DMS79 (cell line): ENCODE measurements at regions not wholly inside any gene's neighbourhood (a gene's known extent, or its start where the extent isn't known, plus 50 kb on each side); places are given as distances from the start of the nearest gene placed in this dataset.

Experiments
- DNase-seq: peaks from one replicate; lab custom pipeline; 2025; lab: John Stamatoyannopoulos, UW

DNA sequence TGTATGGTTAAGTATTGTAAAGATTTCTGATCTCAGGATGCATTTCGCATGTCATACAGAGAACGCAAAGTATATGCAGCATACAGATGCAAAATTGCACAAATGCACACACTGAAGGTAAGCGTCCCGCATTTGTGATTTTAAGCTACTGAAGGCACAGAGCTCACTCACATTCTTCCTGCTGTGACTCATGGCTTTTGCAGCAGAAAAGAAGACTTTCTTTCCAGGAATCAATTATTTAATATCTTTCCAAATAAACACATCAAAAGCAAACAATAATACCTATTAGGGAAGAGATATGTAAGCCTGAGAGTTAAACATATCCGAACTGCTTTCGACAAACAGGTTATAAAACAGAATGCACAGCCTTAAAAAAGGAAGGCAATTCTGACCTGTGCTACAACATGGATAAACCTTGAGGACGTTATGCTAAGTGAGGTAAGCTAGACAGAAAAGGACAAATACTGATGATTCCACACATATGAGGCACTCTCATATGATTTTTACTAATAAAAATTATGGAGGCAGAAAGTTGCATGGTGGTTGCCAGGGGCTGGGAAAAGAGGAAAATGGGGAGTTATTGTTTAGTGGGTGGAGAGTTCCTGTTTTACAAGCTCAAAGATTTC is 109.0 kb downstream of the TFAP2A start:
- no peak for DNase-seq

DNA sequence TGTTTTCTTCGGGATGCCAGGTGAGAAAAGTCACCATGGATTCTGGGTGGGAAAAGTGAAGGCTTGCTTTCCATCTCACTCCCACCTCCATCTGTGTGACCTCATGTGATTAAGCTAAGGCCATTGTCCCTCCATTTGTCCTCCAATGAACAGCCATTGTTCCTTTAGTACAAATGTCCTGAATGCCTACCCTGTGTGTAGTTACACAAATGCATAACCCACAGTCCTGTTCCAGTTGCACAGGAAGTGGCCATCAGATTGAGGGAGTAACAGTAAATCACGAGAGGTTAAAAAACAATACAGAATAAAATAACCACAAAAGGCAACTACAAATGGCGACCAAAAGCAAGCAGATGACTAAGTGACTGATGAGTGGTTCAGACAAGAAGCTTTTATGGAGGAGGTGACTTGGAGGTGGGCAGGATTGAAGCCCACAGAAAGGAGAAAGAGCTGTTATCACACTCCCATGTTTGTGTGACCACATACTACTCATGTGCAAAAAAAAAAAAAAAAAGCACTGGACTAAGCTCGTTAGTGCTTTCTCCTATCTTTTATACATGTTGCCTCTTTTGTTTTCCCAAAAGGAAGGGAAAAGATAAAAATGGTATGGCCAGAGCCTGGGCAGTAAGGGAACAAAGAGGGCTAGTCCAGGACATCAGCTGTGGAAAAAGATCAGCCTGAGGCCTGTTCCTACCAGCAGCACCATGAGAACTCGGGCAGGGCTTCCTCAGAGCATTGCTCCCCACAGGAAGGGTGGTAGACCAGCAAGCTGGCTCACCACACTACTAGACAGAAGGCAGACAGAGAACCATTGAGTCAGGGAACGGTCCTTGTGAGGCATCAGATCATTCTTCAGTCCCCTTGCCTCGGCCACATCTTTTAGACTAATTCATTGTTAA is 111.0 kb downstream of the TFAP2A start:
- no peak for DNase-seq

DNA sequence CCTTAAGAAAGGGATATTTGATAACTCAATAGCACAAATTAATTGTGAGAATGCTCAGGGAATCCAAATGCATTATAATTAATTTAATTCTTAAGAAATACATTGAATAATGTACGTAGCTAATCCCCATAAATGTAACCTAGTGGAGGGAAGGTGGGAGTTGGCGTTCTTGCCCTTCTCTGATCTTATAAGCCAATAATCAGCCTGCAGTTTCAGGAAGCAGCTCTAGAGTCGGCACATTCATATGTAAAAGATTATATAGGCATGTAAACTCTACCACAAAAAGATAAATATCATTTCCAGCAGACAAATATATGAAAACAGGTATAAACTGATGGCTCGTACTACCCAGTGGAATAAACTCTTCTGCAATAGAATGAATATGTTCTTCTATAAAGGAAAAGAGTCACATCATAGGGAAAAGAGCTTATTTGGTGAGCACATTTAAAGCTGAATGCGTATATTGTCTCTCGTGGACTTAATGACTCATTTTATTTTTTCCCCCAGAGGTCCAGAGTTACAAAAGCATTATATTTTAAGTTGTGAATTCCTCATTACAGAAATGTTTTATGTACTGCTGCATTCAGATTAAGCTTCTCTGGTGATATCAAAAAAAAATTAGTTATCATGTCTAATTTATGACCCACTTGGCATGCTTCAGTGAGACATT is 112.2 kb downstream of the TFAP2A start:
- DNase-seq: no peak

DNA sequence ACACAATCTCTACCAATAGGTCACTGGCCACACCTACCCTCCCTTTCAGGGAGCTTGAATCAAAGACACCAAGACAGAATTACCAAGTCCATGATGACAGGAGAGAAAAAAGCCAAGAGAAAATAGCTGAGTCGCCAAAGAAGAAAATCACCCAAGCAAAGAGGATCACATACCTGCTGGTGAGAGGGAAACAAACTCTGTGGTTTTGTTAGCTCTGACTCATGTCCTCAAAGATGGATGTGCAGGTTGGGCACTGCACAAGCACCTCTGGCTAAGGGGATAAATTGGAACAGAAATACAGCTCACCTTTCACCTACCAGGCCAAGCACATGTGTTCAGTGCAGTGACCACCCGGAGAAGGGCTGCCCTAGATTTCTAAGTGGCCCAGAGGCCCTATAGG is 114.8 kb downstream of the TFAP2A start:
- no peak for DNase-seq

DNA sequence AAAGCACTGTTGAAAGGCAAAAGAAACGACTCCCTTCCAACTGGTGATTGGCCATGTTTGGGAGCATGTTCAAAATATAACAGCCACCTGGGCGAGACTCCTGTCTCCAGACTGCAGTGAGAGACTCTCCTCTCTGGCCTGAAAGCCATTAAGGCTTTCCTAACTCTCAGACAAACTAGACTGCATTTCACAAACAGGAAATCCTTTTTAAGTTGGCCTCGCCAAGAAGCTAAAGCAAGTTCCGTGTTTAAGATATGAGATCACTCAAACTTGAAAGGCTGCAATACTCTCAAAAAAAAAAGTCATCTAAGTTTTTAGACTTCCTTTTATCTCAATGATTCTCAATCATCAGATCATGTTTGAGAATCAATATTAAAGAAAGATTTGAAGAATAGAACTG is 117.0 kb downstream of the TFAP2A start:
- DNase-seq: no peak

DNA sequence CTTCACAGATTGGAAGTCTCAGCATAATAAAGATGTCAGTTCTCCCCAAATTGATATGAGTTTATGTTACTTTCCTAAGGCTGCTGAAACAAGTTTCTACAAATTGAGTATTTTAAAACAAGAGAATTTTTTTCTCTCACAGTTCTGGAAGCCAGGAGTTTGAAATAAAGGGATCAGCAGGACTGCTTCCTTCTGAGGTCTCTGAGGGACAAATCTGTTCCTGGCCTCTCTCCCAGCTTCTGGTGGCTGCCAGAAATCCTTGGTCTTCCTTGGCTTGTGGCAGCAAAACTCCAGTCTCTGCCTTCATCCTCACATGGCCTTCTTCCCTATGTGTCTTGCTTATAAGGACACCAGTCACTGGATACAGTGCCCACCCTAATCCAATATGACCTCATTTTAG is 136.1 kb downstream of the TFAP2A start:
- no peak for DNase-seq

DNA sequence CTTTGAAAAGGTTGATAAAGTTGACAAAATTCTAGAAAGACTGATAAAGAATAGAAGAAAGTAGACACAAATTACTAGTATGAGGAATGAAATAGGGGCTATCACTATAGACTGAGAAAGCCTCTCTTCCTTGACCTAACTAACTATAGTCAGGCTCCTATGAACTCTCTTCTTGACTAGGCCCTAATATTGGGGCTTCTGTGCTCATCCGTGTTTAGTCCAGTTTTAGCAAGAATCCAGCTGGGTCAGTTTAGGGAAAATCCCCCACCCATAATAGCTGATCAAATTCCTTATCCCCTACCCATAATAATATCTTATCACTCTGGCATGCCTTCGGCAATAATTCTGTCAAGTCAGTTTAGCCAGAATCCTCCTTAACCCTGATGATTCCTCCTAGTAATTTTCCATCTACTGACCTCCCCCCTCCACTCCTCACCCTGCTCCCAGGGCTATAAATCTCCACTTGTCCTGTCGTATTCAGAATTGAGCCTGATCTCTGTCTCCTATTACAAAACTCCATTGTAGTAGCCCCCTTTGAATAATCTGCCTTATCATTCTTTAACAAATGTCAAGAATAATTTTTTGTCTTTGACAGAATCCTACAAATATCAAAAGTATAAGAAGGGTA is 138.1 kb downstream of the TFAP2A start:
- DNase-seq: no peak

DNA sequence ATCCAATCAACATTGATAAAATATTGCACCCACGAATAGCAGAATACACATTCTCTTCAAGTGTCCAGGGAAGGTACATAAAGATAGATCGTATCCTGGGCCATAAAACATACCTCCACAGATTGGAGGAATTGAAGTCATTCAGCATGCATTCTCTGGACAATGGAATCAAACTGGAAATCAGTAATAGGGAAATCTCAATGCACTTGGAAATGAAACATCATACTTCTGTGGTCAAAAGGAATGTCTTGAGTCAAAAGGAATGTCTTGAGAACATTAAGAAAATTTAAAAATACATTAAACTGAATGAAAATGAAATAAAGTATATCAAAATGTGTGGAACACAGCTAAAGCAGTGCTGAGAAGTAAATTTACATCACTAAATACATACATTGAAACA is 138.8 kb downstream of the TFAP2A start:
- no peak for DNase-seq

DNA sequence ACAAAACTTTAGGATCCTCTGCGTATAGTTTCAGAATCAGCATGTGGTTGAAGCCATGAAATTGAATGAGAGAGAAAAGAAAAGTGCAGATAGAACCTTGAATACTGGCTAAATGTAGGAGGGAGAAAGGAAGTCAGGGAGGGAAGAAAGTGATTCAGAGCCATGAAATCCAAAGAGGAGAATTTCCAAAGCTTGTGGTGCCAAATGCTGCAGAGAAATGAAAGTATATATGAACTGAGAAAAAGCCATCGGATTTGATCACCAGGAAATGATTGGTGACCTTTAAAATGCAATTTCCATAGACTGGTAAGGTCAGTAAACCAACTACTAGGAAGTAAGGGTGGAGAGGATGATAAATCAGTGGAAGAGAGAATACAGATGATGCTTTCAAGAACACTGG is 142.3 kb downstream of the TFAP2A start:
- DNase-seq: no peak

DNA sequence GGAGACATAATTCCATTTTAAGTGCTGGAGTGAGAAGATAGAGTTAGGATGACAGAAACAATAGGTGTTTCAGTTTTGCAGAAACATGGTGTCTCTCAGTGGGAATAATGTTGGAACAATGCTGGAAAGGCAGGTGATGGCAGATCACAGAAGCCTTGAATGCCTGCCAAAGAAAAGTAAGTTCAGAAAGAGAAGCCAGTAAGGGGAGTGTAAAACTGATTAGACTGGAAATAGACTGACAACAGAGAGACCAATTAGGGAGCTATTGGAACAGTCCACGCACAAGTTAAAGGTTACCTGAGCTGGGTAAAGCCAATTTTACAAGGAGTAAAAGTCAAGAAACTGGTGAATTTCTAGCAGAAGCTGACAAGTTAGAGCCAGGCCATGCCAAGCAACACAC is 142.9 kb downstream of the TFAP2A start:
- no peak for DNase-seq

DNA sequence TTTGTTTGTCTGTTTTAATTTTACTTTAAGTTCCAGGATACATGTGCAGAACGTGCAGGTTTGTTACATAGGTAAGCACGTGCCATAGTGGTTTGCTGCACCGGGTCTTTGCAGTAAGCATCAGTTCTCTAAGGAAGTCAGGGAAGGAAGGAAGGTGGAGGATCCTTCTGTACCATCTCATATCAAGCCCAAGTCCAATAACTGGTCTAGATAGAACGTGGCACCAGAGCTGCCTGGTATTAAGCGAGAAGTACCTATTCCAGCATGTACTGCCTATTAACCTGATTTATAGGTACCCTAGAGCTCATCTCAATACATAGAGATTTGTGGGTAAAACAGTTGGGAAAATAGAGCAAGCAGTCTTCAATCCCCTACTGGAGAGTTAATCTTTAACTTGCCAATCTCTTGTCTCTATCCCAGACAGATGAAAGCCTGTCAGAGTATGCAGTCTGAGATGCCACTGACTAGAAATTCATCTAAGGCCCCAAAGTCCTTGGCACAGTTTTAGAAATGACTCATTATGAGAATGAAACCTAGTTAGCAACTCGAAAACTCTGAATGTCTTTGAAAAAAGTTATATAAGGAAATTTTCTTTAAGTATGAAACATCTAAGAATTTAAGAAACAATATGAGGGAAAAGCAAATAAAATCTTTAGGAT is 144.9 kb downstream of the TFAP2A start:
- DNase-seq: no peak

DNA sequence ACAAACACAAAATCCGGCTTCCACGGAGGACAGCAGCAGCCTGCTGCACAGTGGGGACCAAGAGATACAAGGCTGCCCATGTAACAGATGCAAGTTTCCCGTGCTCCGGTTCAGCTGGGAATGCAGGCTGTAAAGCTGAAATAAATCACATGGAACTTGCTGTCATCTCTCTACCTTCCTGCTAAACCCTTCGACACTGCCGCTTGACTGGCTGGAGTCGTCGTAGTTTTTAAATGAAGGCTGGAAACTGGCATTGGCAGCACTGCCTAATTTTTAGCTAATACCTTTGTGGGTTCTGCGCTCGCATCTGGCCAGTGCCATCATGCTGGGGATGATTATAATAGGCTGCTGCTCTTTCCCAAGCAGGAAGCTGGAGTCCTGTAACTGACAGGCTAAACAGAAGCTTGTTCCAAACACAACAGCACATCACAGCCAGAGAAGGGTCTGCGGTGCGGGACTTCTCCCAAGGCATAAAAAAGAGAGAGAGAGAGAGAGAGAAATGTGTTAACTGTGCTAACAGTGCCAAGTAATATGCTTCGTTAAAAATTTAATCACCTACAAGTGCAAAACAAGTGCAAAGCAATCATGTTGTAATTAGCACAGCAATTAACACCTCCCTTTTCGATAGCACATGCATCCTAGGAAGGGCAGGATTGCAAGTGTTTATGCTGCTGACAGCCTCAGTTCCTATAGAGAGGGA is 146.1 kb downstream of the TFAP2A start:
- DNase-seq: no peak

DNA sequence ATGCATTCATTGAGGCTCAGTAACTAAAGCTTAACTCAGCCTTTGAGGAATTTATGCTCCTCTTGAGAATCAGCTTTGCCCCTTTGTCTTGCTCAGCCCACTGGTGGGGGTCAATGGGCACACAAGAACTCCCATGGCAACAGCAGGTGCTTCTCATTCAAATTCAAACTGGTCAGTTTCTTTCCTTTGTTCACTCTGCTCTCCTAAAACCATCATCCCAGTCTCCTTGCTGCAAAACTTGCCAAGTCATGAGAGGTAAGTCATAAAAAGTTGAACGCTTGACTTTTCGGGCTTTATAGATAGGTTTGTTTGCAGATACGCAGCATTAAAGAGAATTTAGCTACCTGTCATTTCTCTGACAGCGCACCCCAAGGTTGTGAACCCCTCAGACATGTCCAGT is 146.8 kb downstream of the TFAP2A start:
- DNase-seq: no peak

DNA sequence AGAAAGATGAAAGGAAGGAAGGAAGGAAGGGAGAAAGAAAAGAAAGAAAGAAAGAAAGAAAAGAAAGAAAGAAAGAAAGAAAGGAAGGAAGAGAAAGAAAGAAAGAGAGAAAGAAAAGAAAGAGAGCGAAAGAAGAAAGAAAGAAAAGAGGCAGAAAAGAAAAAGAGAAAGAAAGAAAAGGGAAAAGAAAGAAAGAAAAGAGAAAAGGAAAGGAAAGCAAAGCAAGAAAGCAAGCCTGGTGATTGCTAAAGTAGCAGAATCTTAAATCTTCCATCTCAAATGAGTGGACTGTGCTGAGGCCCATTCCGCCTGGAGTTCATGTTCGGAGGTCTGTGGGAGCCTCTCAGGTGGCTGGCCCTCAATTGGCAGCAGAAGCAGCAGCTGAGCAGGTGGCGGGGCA is 148.4 kb downstream of the TFAP2A start:
- DNase-seq: no peak

DNA sequence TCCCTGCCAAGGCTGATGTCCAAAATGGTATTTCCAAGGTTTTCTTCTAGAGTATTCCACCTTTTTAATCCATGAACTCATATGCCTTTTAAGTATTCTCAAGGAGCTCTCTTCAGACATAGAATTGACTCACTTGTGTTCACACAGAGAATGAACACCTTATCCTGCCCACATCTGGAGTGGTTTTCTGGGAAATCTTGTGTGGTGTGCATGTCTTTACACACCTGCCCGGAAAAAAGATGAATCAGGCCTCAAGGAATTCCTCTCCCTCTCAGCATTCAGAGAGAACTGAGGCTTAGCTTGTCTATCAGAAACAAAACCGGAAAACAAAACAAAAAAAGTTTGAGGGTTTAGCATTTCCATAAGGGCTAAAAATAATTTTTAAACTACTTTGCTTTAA is 148.8 kb downstream of the TFAP2A start:
- DNase-seq: no peak

DNA sequence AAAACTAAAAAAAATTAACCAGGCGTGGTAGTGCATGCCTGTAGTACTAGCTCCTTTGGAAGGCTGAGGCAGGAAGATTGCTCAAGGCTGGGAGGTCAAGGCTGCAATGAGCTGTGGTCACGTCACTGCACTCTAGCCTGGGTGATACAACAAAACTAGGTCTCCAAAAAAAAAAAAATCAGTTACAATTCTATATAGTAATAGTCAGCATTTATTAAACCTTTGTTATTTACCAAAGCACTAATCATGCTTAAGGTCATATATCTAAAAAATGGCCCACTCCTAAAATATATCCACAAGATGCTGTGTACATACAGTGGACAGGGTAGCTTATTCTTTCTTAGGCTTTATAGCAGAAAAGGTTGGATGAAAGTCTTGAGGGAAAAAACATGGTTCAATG is 152.4 kb downstream of the TFAP2A start:
- no peak for DNase-seq

DNA sequence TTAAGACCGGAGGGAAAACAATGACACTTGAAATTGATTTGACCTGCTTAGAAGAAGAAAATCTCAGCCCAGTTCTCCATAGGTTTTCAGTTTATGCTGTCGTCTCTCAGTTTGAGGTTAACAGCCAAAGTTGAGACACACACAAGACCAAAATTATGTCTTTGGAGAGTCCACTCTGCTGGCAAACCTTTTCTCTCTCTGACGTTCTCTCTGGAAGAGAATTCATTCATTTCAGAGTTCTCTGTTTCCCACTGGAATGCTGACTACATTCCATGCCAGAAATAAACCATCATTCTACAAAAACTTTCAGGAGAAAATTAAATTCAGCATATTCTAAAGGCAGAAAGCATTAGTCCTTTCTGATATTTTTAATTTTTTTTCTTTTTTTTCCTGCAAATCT is 155.2 kb downstream of the TFAP2A start:
- DNase-seq: no peak

DNA sequence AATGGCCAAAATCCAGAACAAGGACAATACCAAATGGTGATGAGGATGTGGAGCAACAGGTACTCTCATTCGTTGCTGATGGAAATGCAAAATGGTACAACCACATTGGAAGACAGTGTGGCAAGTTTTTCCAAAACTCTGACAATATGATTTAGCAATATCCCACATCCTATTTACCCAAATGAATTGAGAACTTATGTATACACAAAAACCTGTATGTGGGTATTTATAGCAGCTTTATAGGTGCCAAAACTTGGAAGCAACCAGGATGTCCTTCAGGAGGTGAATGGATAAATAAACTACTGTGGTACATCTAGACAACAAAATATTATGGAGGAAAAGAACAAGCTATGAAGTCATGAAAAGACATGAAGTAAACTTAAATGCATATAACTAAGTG is 156.5 kb downstream of the TFAP2A start:
- DNase-seq: no peak

DNA sequence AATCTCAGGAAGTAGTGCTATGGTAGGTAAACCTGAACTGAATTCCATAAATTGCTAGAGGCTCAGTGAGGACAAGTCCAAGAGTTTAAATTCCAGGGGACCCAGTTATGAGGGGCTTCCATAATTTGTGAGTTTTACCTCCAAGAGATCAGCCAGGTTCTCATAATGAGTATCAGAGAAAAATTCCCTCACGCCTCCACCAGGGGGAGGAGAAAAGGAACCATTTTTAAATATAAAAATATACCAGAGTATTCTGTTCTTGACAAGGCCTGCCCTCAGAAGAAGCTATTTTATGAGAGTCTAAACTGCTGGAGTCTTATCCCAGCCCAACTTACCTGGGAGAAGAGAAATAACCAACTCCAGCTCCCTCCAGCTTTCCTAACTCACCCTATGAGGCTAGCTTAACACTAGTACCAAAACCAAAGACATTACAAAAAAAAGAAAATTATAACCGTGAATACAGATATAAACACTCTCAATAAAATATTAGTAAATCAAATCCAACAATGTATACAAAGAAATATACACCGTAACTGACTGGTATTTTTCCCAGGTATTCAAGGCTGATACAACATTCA is 158.7 kb downstream of the TFAP2A start:
- DNase-seq: no peak

DNA sequence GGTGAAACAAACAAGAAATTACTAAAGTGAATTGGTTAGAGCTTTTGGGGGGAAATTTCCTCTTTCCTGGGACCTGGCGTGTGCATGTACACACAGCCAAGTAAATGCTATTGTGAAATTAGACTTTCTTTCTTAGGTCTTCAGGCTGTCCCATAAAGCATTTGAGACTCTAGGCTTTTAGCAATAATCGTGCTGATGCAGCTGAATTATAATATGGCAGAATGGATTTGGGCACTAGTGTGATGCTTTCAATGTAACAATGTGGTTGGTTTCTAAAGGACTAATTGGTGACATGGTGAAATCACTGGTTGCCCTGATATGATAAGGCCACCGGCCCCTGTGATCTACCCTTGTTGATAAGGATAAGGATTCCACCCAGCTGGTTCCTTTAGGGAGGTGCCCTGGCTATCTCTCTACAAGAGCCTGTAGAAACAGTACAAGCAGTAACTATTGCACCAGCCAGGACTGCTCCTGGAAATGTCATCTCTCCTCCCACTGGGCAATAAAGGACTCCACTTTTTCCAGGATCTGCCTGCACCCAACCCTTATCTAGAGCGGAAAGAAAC is 164.1 kb downstream of the TFAP2A start:
- DNase-seq: no peak

DNA sequence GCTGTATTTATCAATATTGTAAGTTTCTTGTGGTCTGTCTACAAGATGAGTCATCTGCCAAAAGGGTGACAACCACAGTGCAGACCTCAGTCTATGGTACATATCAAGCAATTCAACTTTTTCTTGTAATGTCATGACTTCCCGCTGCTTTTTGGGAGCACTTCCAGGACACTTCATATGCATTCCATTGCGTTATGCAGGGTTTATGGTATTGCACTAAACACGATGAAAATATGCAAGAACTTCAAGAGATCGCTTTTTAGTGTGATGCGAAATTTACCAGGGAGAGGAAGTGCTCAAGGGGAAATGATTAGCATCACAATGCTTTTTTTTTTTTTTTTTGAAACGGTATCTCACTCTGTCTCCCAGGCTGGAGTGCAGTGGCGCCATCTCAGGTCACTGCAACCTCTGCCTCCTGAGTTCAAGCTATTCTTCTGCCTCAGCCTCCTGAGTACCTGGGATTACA is 166.5 kb downstream of the TFAP2A start:
- no peak for DNase-seq
